ENCODE measurements at regions not wholly inside any gene's neighbourhood (a gene's known extent, or its start where the extent isn't known, plus 50 kb on each side); places are given as distances from the start of the nearest gene placed in this dataset.

DNA sequence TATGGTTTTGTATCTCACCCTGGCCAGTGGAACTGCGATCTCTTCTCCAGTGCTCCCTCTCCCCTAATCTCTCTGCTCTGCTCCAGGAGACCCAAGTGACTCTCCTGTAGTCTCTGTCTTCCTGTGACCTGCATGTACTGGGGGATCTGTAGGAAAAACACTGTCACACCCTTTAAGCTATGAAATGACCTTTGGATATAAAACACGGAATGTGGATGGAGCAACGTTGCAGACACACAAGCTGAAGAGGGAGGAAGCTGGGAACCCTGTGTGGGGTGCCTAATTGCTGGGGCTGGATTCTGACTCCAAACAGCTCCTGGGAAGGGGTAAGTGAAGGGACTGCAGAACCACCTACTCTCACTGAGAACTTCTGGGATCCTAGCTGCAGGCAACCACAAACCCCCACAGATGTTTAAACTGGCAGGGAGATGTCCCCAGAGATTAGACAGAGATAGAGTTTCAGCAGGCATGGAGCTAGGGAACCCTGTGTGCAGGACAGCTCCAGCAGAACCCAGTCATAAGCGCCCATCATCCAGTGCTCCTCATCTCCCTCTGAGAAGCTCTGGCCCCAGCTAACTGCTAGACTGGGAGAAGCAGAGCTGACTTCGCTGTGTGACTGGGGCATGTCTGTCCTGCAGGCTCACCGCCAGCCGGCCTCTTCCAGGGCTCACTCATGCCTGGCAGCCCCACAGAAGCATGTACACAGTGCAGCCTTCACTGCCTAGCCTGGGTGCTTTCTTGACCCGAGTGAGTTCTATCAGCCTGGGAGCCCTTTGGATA is 482.7 kb upstream of the SETBP1 start:
- TF ChIP-seq, protein P1, sequence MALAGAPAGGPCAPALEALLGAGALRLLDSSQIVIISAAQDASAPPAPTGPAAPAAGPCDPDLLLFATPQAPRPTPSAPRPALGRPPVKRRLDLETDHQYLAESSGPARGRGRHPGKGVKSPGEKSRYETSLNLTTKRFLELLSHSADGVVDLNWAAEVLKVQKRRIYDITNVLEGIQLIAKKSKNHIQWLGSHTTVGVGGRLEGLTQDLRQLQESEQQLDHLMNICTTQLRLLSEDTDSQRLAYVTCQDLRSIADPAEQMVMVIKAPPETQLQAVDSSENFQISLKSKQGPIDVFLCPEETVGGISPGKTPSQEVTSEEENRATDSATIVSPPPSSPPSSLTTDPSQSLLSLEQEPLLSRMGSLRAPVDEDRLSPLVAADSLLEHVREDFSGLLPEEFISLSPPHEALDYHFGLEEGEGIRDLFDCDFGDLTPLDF (CRISPR knock-in tag; IDR thresholded peaks at IDR 0.05), result no peak
- TF ChIP-seq, protein P2, sequence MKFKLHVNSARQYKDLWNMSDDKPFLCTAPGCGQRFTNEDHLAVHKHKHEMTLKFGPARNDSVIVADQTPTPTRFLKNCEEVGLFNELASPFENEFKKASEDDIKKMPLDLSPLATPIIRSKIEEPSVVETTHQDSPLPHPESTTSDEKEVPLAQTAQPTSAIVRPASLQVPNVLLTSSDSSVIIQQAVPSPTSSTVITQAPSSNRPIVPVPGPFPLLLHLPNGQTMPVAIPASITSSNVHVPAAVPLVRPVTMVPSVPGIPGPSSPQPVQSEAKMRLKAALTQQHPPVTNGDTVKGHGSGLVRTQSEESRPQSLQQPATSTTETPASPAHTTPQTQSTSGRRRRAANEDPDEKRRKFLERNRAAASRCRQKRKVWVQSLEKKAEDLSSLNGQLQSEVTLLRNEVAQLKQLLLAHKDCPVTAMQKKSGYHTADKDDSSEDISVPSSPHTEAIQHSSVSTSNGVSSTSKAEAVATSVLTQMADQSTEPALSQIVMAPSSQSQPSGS (CRISPR knock-in tag; IDR thresholded peaks at IDR 0.05; ENCODE audit: borderline replicate concordance, low read depth), result no peak
- TF ChIP-seq, protein P3, sequence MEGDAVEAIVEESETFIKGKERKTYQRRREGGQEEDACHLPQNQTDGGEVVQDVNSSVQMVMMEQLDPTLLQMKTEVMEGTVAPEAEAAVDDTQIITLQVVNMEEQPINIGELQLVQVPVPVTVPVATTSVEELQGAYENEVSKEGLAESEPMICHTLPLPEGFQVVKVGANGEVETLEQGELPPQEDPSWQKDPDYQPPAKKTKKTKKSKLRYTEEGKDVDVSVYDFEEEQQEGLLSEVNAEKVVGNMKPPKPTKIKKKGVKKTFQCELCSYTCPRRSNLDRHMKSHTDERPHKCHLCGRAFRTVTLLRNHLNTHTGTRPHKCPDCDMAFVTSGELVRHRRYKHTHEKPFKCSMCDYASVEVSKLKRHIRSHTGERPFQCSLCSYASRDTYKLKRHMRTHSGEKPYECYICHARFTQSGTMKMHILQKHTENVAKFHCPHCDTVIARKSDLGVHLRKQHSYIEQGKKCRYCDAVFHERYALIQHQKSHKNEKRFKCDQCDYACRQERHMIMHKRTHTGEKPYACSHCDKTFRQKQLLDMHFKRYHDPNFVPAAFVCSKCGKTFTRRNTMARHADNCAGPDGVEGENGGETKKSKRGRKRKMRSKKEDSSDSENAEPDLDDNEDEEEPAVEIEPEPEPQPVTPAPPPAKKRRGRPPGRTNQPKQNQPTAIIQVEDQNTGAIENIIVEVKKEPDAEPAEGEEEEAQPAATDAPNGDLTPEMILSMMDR (IDR thresholded peaks at IDR 0.05), result no peak
- TF ChIP-seq SP1 (CRISPR knock-in tag; conservative IDR thresholded peaks at IDR 0.05), result no peak
- TF ChIP-seq, protein P4, sequence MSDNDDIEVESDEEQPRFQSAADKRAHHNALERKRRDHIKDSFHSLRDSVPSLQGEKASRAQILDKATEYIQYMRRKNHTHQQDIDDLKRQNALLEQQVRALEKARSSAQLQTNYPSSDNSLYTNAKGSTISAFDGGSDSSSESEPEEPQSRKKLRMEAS (CRISPR knock-in tag; IDR thresholded peaks at IDR 0.05), result no peak
- TF ChIP-seq, protein P5, sequence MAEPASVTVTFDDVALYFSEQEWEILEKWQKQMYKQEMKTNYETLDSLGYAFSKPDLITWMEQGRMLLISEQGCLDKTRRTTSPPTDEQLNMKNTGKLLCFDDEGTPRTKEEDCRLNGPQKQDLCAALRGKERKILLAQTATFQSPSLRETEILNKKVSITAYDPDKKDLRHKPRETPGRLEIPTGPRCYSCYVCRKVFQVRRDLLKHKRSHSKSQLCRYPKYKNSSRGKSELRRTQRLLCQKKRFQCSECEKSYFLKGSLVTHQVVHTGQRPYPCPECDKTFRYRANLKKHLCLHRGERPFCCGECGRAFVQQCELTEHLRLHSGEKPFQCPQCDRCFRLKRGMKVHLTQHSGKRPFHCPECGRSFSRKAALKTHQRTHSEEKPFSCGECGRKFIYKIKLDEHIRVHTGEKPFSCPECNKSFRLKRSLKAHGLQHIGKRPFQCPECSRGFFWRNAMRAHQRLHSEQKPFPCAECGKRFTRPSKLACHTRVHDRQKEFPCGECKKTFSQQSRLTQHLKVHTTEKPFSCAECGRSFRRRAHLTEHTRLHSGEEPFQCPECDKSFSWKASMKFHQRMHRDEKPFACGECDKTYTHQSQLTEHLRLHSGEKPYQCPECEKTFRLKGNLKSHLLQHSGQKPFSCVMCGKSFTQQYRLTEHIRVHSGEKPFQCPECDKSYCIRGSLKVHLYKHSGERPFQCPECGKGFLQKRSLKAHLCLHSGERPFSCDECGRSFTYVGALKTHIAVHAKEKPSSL (CRISPR knock-in tag; conservative IDR thresholded peaks at IDR 0.05), result no peak
- TF ChIP-seq ATF1 (CRISPR knock-in tag; IDR thresholded peaks at IDR 0.05), result no peak
- no peak for TF ChIP-seq FOXK1 (CRISPR knock-in tag; IDR thresholded peaks at IDR 0.05)
- TF ChIP-seq, protein P6, sequence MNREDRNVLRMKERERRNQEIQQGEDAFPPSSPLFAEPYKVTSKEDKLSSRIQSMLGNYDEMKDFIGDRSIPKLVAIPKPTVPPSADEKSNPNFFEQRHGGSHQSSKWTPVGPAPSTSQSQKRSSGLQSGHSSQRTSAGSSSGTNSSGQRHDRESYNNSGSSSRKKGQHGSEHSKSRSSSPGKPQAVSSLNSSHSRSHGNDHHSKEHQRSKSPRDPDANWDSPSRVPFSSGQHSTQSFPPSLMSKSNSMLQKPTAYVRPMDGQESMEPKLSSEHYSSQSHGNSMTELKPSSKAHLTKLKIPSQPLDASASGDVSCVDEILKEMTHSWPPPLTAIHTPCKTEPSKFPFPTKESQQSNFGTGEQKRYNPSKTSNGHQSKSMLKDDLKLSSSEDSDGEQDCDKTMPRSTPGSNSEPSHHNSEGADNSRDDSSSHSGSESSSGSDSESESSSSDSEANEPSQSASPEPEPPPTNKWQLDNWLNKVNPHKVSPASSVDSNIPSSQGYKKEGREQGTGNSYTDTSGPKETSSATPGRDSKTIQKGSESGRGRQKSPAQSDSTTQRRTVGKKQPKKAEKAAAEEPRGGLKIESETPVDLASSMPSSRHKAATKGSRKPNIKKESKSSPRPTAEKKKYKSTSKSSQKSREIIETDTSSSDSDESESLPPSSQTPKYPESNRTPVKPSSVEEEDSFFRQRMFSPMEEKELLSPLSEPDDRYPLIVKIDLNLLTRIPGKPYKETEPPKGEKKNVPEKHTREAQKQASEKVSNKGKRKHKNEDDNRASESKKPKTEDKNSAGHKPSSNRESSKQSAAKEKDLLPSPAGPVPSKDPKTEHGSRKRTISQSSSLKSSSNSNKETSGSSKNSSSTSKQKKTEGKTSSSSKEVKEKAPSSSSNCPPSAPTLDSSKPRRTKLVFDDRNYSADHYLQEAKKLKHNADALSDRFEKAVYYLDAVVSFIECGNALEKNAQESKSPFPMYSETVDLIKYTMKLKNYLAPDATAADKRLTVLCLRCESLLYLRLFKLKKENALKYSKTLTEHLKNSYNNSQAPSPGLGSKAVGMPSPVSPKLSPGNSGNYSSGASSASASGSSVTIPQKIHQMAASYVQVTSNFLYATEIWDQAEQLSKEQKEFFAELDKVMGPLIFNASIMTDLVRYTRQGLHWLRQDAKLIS (CRISPR knock-in tag; IDR thresholded peaks at IDR 0.05; ENCODE audit: borderline replicate concordance), result no peak
- TF ChIP-seq ZNF317 (CRISPR knock-in tag; IDR thresholded peaks at IDR 0.05; ENCODE audit: borderline replicate concordance, low read depth), result no peak
- TF ChIP-seq, protein P7, sequence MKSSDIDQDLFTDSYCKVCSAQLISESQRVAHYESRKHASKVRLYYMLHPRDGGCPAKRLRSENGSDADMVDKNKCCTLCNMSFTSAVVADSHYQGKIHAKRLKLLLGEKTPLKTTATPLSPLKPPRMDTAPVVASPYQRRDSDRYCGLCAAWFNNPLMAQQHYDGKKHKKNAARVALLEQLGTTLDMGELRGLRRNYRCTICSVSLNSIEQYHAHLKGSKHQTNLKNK (CRISPR knock-in tag; IDR thresholded peaks at IDR 0.05), result no peak
- TF ChIP-seq, protein P8, sequence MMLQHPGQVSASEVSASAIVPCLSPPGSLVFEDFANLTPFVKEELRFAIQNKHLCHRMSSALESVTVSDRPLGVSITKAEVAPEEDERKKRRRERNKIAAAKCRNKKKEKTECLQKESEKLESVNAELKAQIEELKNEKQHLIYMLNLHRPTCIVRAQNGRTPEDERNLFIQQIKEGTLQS (CRISPR knock-in tag; conservative IDR thresholded peaks at IDR 0.05), result no peak
- TF ChIP-seq ZNF232 (CRISPR knock-in tag; IDR thresholded peaks at IDR 0.05), result no peak
- no peak for TF ChIP-seq ZNF219 (CRISPR knock-in tag; IDR thresholded peaks at IDR 0.05; ENCODE audit: borderline replicate concordance)
